GM12878 (cell line): ENCODE measurements at regions not wholly inside any gene's neighbourhood (a gene's known extent, or its start where the extent isn't known, plus 50 kb on each side); places are given as distances from the start of the nearest gene placed in this dataset.

Experiments used
- ATAC-seq: fragments of 200-7000 bp; cut with Tn5 transposase; 3 replicates; pipeline ENCODE4 v1.9.1; 2020; ENCODE audit warnings: mild to moderate bottlenecking, moderate library complexity
- BruUV-seq: library from RNA; stranded (reverse); fragments of 400-500 nt; replicated peaks from 2 replicates; lab custom pipeline; 2021; lab: Mats Ljungman, UMichigan
- CTCF ChIA-PET: fragments of 300-600 bp; sonication (Branson Sonifier 250); formaldehyde crosslinking; extraction: SDS; loops from one replicate; lab custom pipeline; 2021; ENCODE audit warnings: inconsistent platforms; lab: Yijun Ruan, JAX
- POLR2A ChIA-PET: fragments of 350-600 bp; formaldehyde crosslinking; extraction: SDS; loops from one replicate; lab custom pipeline; 2021; ENCODE audit warnings: inconsistent platforms; lab: Charles Lee
- RAD21 ChIA-PET: fragments of 300-600 bp; sonication (Branson Sonifier 250); formaldehyde crosslinking; loops from one replicate; lab custom pipeline; 2023; ENCODE audit warnings: antibody characterized with exemption; ENCODE audit not compliant: unreplicated experiment; lab: Charles Lee
- SMC1A ChIA-PET: fragments of 300-600 bp; sonication (Branson Sonifier 250); formaldehyde crosslinking; loops from one replicate; lab custom pipeline; 2023; ENCODE audit not compliant: unreplicated experiment, uncharacterized antibody; lab: Charles Lee
- DNase-seq: peaks from one replicate; pipeline ENCODE4 v3.0.0-alpha.2; 2011; ENCODE audit warnings: low read depth, low spot score
- FAIRE-seq: peaks from 3 replicates; lab custom pipeline; 2011; peaks lifted over from hg19 to GRCh38; lab: Jason Lieb, UNC
- H2AFZ ChIP-seq: 2 replicates; pipeline ENCODE4 v1.6.0; 2011; ENCODE audit warnings: low read depth, low read length, control low read depth; ENCODE audit not compliant: control insufficient read depth
- H3K27ac ChIP-seq: 2 replicates; pipeline ENCODE4 v1.5.1; 2011; ENCODE audit warnings: control low read depth; ENCODE audit not compliant: control insufficient read depth, insufficient read depth
- H3K27me3 ChIP-seq, 2 experiments: replicated peaks in 1 of 2; 2 replicates each; pipeline versions ENCODE4 v1.6.0 to v1.6.1; 2011; ENCODE audit warnings: low read length in 1 of 2; ENCODE audit not compliant: control insufficient read depth in 2 of 2, insufficient read depth in 2 of 2
- H3K36me3 ChIP-seq, 2 experiments: 2 replicates each; pipeline ENCODE4 v1.5.1; 2011; ENCODE audit warnings: low read length in 1 of 2; ENCODE audit not compliant: control insufficient read depth in 2 of 2, insufficient read depth in 2 of 2
- H3K4me1 ChIP-seq: 2 replicates; pipeline ENCODE4 v1.6.1; 2011; ENCODE audit warnings: mild to moderate bottlenecking, low read length, moderate library complexity, mixed read lengths; ENCODE audit not compliant: control insufficient read depth, insufficient read depth
- H3K4me2 ChIP-seq: 2 replicates; pipeline ENCODE4 v1.6.0; 2011; ENCODE audit warnings: control low read depth; ENCODE audit not compliant: control insufficient read depth, insufficient read depth
- H3K4me3 ChIP-seq: fragments of 200-600 bp; sonication (generic); 2 replicates; pipeline ENCODE4 v1.5.1; 2016
- H3K79me2 ChIP-seq: 2 replicates; pipeline ENCODE4 v1.6.0; 2011; ENCODE audit warnings: low read length; ENCODE audit not compliant: control insufficient read depth, insufficient read depth
- H3K9ac ChIP-seq: 2 replicates; pipeline ENCODE4 v1.8.0; 2011; ENCODE audit warnings: low read length, control low read depth, mixed read lengths; ENCODE audit not compliant: control insufficient read depth, insufficient read depth
- H3K9me3 ChIP-seq: replicated peaks from 3 replicates; pipeline ENCODE4 v1.5.1; 2011; ENCODE audit warnings: mild to moderate bottlenecking, low read length; ENCODE audit not compliant: control insufficient read depth, insufficient read depth
- H4K20me1 ChIP-seq: 2 replicates; pipeline ENCODE4 v1.6.0; 2011; ENCODE audit not compliant: control insufficient read depth, insufficient read depth
- BACH1 ChIP-seq: fragments of 450-650 bp; IDR thresholded peaks from 2 replicates; pipeline ENCODE4 v1.6.1; 2017; ENCODE audit warnings: mild to moderate bottlenecking, borderline replicate concordance
- CBFB ChIP-seq: IDR thresholded peaks from 2 replicates; pipeline ENCODE4 v1.6.1; 2016; ENCODE audit warnings: antibody characterized with exemption, low read depth
- E2F8 ChIP-seq: fragments of 450-650 bp; IDR thresholded peaks from 2 replicates; pipeline ENCODE4 v1.6.1; 2018; ENCODE audit warnings: mild to moderate bottlenecking, low read depth, moderate library complexity; ENCODE audit not compliant: partially characterized antibody
- FOXM1 ChIP-seq: IDR thresholded peaks from 2 replicates; pipeline ENCODE4 v1.6.1; 2012; ENCODE audit warnings: low read depth, mild to moderate bottlenecking, inconsistent platforms, low read length, moderate library complexity
- HSF1 ChIP-seq: fragments of 150-350 bp; IDR thresholded peaks from 2 replicates; pipeline ENCODE4 v1.6.1; 2014; ENCODE audit warnings: mild to moderate bottlenecking, low read depth, low read length
- RB1 ChIP-seq: fragments of 450-650 bp; formaldehyde crosslinking; IDR thresholded peaks from 2 replicates; pipeline ENCODE4 v1.6.1; 2017; ENCODE audit warnings: mild to moderate bottlenecking, borderline replicate concordance
- ZBTB11 ChIP-seq: fragments of 450-650 bp; formaldehyde crosslinking; IDR thresholded peaks from 2 replicates; pipeline ENCODE4 v1.5.0; 2022; ENCODE audit warnings: mild to moderate bottlenecking, missing genetic modification characterization
- WGBS: methylation state at CpG from one replicate; pipeline ENCODE4 v1.1.6; 2016; ENCODE audit warnings: low lambda C conversion rate; ENCODE audit not compliant: insufficient replicate concordance, insufficient coverage; ENCODE audit errors: missing lambda C conversion rate; 5-methylcytosine and 5-hydroxymethylcytosine counted together
- in situ Hi-C: fragments of 300-500 bp; cut with MboI; formaldehyde crosslinking; loops from 9 replicates; pipeline ENCODE4 v1.14.3; 2018; ENCODE audit warnings: mixed read lengths
- intact Hi-C: fragments of 100-400 bp; cut with micrococcal nuclease; formaldehyde crosslinking; loops from one replicate; pipeline ENCODE4 v1.14.2; 2022; ENCODE audit not compliant: unreplicated experiment

GRCh38 chr9:124164811-124165210 lies 92.9 kb upstream of the NEK6 start:
- Histone ChIP-seq H3K79me2 (no peaks in the 10 kb centered on the region), H3K4me1 (no peaks in the 10 kb centered on the region), H3K4me3 (no peak overlapping the region), H3K9me3 (peaks cover 1% of the 10 kb centered on the region; the same call in 2 of the 3 replicates), H3K9ac (no peak overlapping the region), H3K4me2 (no peak overlapping the region), H3K27me3 (no peaks in the 10 kb centered on the region), H2AFZ (no peak overlapping the region), H3K27ac (no peak overlapping the region), H3K36me3 (no peaks in the 10 kb centered on the region), H4K20me1 (no peaks in the 10 kb centered on the region)
- ATAC-seq (no peak), FAIRE-seq (no peak), DNase-seq (no peak)
- TF ChIP-seq HSF1 (no peak), E2F8 (no peak), RB1 (no peak), CBFB (no peak), BACH1 (no peak), ZBTB11 (no peak), FOXM1 (no peak)
- WGBS: 85% methylated on average over 5 of the region's 5 CpGs
- POLR2A ChIA-PET: no interaction called here
- RAD21 ChIA-PET: no interaction called here
- in situ Hi-C loops (no loop called here), intact Hi-C loops (no loop called here)
- SMC1A ChIA-PET: interaction anchor here (2.3 kb wide), 1 partner anchor 32 kb away, joined by 10 read pairs; no protein-coding TSS in a partner anchor
- BruUV-seq: no TSS peak
- CTCF ChIA-PET: no interaction called here
